AG04450 (cell line): ENCODE measurements at regions not wholly inside any gene's neighbourhood (a gene's known extent, or its start where the extent isn't known, plus 50 kb on each side); places are given as distances from the start of the nearest gene placed in this dataset.

ENCODE experiments used
- CTCF ChIA-PET: fragments of 300-600, 350-600 bp; formaldehyde crosslinking; extraction: SDS; loops from one replicate; lab custom pipeline; 2022; ENCODE audit warnings: antibody characterized with exemption, inconsistent platforms; lab: Charles Lee
- POLR2A ChIA-PET: fragments of 350-600 bp; formaldehyde crosslinking; extraction: SDS; loops from one replicate; lab custom pipeline; 2021; ENCODE audit warnings: antibody characterized with exemption, inconsistent platforms; lab: Yijun Ruan, JAX
- DNase-seq: peaks from one replicate; pipeline ENCODE4 v3.0.0-alpha.2; 2011; ENCODE audit warnings: low read depth, low spot score
- H3K27ac ChIP-seq: one replicate; pipeline ENCODE4 v1.5.1; 2012; ENCODE audit warnings: low read depth, low read length, control low read depth
- H3K27me3 ChIP-seq: one replicate; pipeline ENCODE4 v1.6.0; 2012; ENCODE audit warnings: low read length; ENCODE audit not compliant: control insufficient read depth, insufficient read depth
- H3K4me3 ChIP-seq: 2 replicates; pipeline ENCODE4 v1.5.1; 2011; ENCODE audit warnings: mild to moderate bottlenecking, low read depth, low read length, control low read depth
- H3K9me3 ChIP-seq: 2 replicates; pipeline ENCODE4 v1.5.1; 2012; ENCODE audit warnings: low read length; ENCODE audit not compliant: control insufficient read depth, insufficient read depth
- TF ChIP-seq, protein P1 (sequence below): IDR thresholded peaks from 2 replicates; pipeline ENCODE4 v1.5.1; 2011; ENCODE audit warnings: low read depth, low read length, control low read depth, inconsistent platforms

DNA sequence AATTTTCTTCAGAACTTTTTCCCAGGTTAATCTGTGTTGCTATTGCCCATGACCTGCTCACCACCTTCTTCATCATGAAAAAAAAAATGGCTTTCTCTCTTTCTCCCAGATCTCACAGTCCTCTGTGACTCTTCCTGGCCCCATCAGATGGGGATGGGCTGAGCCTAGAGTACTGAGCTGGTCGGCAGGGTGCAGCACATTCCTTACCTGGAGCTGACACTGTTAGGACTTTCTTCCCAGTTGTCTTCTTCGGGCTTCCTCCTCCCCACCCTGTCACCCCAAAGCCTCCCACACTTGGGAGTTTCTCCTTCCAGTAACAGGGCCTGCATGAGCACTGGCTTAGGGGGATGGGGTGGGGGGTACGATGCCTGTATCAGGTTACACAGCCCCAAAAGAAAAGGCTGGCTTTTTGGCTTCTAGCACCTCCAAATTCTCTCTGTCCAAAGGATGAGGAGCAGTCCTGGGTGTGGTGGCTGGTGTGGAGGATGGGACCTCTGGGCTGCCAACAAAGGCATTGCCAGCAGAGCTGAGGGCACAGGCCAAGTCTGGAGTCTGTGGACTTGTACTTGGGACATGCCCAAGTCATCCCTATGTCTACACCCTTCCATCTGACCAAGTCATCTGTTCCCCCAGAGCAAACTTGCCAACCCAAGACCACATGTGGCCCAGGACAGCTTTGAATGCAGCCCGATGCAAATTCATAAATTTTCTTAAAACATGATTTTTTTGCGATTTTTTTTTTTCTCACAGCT lies 68.0 kb upstream of the HSPA9 start:
- DNase-seq: no peak
- no peak overlapping the region for H3K27ac ChIP-seq
- CTCF ChIA-PET: interaction anchor here (0.6 to 0.8 kb wide), 2 partner anchors 64 to 281 kb away, joined by 3 to 9 read pairs; no protein-coding TSS in a partner anchor
- no peak overlapping the region for H3K4me3 ChIP-seq
- TF ChIP-seq, protein P1, sequence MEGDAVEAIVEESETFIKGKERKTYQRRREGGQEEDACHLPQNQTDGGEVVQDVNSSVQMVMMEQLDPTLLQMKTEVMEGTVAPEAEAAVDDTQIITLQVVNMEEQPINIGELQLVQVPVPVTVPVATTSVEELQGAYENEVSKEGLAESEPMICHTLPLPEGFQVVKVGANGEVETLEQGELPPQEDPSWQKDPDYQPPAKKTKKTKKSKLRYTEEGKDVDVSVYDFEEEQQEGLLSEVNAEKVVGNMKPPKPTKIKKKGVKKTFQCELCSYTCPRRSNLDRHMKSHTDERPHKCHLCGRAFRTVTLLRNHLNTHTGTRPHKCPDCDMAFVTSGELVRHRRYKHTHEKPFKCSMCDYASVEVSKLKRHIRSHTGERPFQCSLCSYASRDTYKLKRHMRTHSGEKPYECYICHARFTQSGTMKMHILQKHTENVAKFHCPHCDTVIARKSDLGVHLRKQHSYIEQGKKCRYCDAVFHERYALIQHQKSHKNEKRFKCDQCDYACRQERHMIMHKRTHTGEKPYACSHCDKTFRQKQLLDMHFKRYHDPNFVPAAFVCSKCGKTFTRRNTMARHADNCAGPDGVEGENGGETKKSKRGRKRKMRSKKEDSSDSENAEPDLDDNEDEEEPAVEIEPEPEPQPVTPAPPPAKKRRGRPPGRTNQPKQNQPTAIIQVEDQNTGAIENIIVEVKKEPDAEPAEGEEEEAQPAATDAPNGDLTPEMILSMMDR: no peak
- no peaks in the 10 kb centered on the region for H3K9me3 ChIP-seq
- POLR2A ChIA-PET: interaction anchor here (0.6 kb wide), 2 partner anchors 157 to 467 kb away, joined by 4 to 5 read pairs; no protein-coding TSS in a partner anchor
- peaks cover 35% of the 10 kb centered on the region for H3K27me3 ChIP-seq

DNA sequence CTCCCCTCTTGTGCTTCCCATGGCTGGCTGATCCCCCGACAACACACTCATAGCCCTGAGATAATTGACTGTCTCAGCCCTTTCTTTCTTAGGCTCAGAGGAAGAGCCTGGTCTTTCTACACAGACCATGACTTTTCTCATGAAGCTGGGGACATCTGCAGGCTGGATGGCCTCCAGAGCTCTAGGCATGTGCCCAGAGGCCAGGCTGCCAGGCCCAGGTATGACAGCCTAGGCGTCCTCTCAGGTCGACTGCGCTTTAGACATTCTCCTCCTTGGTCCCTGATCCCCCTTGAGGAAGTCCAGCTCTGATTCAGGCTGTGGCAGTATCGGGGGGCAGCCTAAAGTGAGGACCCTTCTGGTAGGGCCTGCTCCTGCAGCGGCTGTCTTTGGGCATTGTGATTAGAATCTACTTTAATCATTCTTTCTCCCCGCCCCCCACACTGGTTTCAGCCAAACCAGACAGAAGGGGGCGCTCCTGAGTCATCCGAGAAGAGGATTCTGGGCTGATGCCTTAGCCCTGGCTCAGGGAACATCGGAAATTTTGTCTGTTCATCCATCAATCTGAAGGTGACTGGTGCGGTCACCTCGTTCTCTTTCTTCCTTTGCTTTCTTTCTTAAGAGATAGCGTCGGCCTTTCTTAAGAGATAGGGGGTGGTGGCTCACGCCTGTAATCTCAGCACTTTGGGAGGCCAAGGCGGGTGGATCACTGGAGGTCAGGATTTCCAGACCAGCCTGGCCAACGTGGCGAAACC lies 66.5 kb upstream of the HSPA9 start:
- no peak overlapping the region for H3K4me3 ChIP-seq
- TF ChIP-seq, protein P1: peak; percentile 79
- no peaks in the 10 kb centered on the region for H3K9me3 ChIP-seq
- no peak overlapping the region for H3K27ac ChIP-seq
- CTCF ChIA-PET: interaction anchor here (0.6 to 1.4 kb wide), 7 partner anchors 9 to 634 kb away, joined by 3 to 4 read pairs (median 3); no protein-coding TSS in a partner anchor
- POLR2A ChIA-PET: no interaction called here
- peaks cover 36% of the 10 kb centered on the region for H3K27me3 ChIP-seq
- peak; percentile 16 for DNase-seq

DNA sequence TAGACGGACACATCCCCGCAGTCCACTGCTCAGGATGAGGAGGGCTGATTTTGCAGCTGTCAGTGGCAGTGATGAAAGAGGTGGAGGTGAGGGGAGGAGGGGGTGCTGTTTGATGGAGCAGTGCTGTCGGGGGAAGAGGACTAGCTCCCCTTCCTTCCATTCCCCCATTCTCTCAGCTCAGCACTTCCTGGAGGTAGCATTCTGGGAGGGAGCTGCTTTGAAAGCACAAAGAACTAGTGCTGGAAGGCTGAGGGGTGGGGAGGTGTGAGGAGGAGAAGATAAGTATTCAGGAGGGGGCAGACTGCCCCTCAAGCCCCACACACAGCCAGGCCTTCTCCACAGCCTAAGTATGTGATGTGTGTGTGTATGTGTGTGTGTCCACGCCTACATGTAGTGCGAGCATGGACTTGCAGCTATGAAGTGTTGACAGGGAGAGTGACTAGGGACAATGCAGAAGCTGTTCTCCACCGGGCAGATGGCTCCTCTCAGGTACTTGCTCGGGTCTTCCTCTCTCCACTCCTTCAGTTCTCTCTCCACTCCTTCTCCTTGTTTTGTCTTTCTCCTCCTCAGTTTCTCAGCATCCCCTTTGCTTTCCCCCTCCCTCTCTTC lies 65.5 kb upstream of the HSPA9 start:
- peaks cover 31% of the 10 kb centered on the region for H3K27me3 ChIP-seq
- H3K9me3 ChIP-seq: no peaks in the 10 kb centered on the region
- TF ChIP-seq, protein P1: no peak
- H3K4me3 ChIP-seq: no peak overlapping the region
- H3K27ac ChIP-seq: no peak overlapping the region
- POLR2A ChIA-PET: no interaction called here
- no peak for DNase-seq
- CTCF ChIA-PET: interaction anchor here (0.7 to 1.2 kb wide), 5 partner anchors 10 to 621 kb away, joined by 3 read pairs; no protein-coding TSS in a partner anchor

DNA sequence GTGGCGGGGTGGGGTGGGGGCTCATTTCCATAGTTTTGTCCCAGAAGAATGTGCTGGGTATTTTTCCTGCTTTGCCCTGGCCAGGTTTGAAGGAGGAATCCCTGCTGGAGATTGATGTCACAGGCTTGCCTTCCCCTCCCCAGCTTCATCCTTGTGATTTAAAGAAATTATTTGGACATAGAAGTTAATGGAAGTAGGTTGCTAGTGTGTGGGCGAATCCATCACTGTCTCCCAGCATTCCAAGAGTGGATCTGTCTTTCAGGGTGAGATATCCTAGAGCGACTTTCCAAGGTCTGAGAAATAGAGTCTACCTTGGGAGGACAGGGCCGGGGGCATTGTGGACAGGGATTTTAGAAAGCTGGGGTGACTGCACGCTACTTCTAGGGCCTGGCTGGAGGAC lies 64.9 kb upstream of the HSPA9 start:
- Histone ChIP-seq H3K27ac (no peak overlapping the region), H3K4me3 (no peak overlapping the region), H3K27me3 (peaks cover 29% of the 10 kb centered on the region), H3K9me3 (no peaks in the 10 kb centered on the region)
- ChIA-PET POLR2A (no interaction called here), CTCF (interaction anchor here (0.6 to 1.4 kb wide), 2 partner anchors 61 to 103 kb away, joined by 3 to 6 read pairs; no protein-coding TSS in a partner anchor)
- TF ChIP-seq, protein P1: no peak
- no peak for DNase-seq
